Esophagus (tissue), 2 donors: ENCODE measurements at regions not wholly inside any gene's neighbourhood (a gene's known extent, or its start where the extent isn't known, plus 50 kb on each side); places are given as distances from the start of the nearest gene placed in this dataset.

Source experiments
- H3K27ac ChIP-seq, 2 donors: one replicate each; pipeline ENCODE4 v1.5.1; 2013; ENCODE audit warnings: low read depth in 2 of 2, mild to moderate bottlenecking in 2 of 2, inconsistent platforms in 1 of 2, low read length in 1 of 2, moderate library complexity in 1 of 2
- H3K27me3 ChIP-seq, 2 donors: one replicate each; pipeline ENCODE4 v1.6.1; 2013; ENCODE audit warnings: low read length in 2 of 2, control low read depth in 1 of 2, mild to moderate bottlenecking in 1 of 2; ENCODE audit not compliant: insufficient read depth in 2 of 2, control insufficient read depth in 1 of 2
- H3K36me3 ChIP-seq, 2 donors: one replicate each; pipeline ENCODE4 v1.6.1; 2013; ENCODE audit warnings: low read length in 1 of 2; ENCODE audit not compliant: control insufficient read depth in 2 of 2, insufficient read depth in 2 of 2
- H3K4me1 ChIP-seq, 2 donors: one replicate each; pipeline ENCODE4 v1.6.1; 2013; ENCODE audit warnings: low read length in 1 of 2; ENCODE audit not compliant: control insufficient read depth in 2 of 2, insufficient read depth in 2 of 2
- H3K4me3 ChIP-seq, 2 donors: one replicate each; pipeline ENCODE4 v1.5.1; 2013; ENCODE audit warnings: low read length in 2 of 2, mild to moderate bottlenecking in 2 of 2, low read depth in 1 of 2, moderate library complexity in 1 of 2
- H3K9me3 ChIP-seq, 2 donors: one replicate each; pipeline ENCODE4 v1.6.1; 2013; ENCODE audit warnings: mild to moderate bottlenecking in 2 of 2, low read depth in 1 of 2, low read length in 1 of 2, moderate library complexity in 1 of 2; ENCODE audit not compliant: control insufficient read depth in 2 of 2, insufficient read depth in 1 of 2
- WGBS, 2 donors: extraction: QIAGEN DNeasy Blood & Tissue Kit; methylation state at CpG; one replicate each; pipeline ENCODE4 v1.1.7; 2013; 5-methylcytosine and 5-hydroxymethylcytosine counted together
- donor health status: healthy with polysubstance abuse.
- donor health status: Bipolar disorder and iron deficiency.

DNA sequence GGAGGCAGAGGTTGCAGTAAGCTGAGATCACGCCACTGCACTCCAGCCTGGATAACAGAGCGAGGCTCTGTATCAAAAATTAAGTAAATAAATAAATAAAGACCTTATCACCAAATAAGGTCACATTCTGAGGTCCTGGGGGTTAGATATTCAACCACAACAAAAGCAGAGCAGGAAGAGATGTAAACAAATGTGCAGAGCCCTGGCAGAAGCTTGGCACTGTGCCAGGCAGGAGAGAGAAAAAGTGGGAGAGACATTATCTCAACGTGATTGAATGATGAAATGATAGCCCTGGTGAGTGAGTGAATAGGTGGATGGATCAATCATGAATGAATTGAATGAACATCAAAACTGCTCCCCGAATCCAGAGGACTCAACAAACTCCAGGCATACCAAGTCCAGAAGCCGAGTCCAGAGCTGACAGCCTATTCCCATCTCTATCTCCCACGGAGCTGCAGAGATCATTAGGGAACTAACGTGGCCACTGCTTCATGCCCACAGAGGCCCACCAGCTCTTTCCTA is 150.7 kb downstream of the TOMM20 start:
- H3K4me1 ChIP-seq: peaks cover 5 to 23% of the 10 kb centered on the region in 2 donors
- no peaks in the 10 kb centered on the region for H3K9me3 ChIP-seq
- 60 to 75% methylated on average over 7 of the region's 7 CpGs for WGBS, 2 donors
- H3K4me3 ChIP-seq: no peak overlapping the region
- H3K36me3 ChIP-seq: no peaks in the 10 kb centered on the region
- H3K27me3 ChIP-seq: no peaks in the 10 kb centered on the region
- H3K27ac ChIP-seq: peak overlapping the region; percentile 92 to 96

DNA sequence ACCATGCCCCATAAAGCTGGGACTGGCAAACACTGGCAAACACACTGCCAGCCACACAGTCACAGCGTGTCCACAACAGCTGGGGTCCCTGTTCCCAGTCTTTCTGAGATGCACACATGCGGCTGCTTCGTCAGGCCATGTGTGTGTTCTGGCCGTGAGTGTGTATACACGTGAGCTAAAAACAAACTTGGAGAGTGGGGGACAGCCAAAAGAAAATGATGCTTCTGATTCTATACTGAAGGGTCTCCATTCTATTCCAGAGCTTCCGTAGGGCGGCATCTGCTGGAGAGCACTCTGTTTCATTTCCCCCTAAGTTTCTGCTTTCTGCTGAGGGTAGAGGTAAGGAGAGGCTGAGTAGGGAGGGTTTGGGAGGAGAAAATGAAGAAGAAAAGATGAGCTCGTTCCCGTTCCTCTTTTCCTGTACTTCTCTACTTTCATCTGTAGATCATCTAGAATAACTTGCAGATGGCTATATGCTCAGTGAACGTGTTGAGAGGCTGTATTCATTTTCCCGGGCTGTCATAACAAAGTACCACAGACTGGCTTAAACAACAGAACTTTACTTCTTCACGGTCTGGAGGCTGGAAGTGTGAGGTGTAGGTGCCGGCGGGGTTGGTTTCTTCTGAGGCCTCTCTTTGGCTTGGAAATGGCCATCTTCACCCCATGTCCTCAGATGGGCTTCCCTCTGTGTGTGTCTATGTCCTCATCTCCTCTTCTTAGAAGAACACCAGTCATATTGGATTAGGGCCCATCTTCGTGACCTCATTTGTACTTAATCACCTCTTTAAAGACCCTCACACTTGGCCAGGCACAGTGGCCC is 151.6 kb downstream of the TOMM20 start:
- Histone ChIP-seq H3K4me1 (peaks cover 5 to 23% of the 10 kb centered on the region in 2 donors), H3K36me3 (no peaks in the 10 kb centered on the region), H3K27me3 (no peaks in the 10 kb centered on the region), H3K27ac (peak overlapping the region; percentile 22 to 36), H3K9me3 (no peaks in the 10 kb centered on the region), H3K4me3 (no peak overlapping the region)
- WGBS, 2 donors: 90 to 91% methylated on average over 15 of the region's 15 CpGs

DNA sequence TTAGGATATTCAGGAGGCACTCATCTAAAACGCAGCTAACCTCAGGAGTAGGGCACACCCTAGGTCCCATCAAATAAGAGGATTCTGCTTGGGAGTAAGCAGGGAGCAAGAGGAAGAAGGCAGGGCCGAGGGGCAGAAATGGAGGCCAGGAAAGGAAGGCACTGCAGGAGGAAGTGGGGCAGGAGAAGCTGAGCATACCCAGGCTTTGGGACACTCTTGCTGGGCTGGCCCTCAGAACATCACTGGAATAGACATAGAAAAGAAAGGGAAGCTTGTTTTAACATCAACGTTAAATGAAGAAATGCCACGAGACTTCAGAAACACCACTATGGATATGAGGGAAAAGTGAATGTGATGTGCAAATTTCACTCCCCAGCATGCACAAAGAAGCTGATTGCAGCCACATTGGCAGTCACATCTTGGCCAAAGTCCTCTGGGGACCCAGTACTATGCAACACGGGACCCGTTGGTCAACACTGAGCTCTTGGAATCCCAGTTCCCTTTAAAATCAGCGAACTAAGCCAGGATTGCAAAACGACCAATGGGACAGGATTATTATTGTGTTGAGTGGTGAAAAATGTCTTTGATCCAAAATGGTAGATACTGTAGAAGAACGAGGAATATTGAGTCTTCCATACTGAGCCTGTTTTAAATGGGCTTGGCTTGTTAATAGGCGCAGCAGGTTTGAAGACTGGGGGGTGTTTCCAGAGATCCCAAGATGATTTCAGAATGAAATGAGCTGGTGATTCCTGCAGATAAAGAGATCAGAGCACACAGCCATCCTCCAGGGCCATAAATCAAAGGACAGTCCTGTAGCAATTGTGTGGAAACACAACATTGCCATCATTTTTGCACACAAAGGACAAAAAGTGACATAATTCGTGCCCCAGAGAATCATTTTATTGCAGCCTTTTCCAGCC is 152.4 kb downstream of the TOMM20 start:
- Histone ChIP-seq H3K9me3 (no peaks in the 10 kb centered on the region), H3K4me3 (no peak overlapping the region), H3K27me3 (no peaks in the 10 kb centered on the region), H3K27ac (peak overlapping the region; percentile 22 to 33), H3K4me1 (peaks cover 5 to 19% of the 10 kb centered on the region in 2 donors), H3K36me3 (no peaks in the 10 kb centered on the region)
- 86 to 88% methylated on average over 11 of the region's 11 CpGs for WGBS, 2 donors

DNA sequence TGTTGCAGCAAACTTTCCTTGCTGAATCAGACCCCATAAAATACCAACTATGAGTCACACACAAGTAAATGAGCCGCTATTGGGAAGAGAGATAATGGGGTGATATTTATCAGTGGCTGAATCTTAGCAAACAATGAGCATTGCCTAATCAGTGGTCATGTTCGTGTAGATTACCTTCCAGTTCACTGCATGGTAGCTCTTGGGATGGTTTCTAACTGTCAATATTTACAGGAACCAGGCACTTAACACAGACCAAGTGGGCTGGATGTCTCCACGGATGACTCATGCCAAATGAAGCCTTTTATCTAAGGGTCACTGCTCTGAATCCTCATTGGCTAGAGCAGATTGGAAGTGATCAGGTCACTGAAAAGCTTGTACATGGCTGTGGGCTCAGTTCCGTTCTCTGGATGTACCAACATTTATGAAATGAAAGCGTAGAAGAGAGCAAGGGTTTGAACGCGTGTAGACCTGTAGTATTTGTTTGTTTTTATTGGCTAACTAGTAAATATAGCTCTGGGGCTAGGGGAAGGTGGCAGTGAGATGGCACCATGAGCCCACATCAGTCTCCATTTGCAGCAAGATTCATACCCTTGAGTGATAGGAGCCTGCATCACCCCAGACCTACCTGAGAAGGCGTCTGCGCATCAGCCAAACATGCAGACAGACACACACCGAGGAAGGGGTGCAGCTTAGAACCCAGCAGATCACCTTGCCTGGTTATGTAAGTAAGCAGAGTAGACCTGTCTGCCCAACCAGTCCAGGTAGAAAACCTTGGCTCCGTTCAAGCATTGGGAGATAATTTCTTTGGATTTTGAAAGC is 153.3 kb downstream of the TOMM20 start:
- WGBS, 2 donors: 79% methylated on average over 11 of the region's 11 CpGs
- H3K9me3 ChIP-seq: no peaks in the 10 kb centered on the region
- H3K27me3 ChIP-seq: no peaks in the 10 kb centered on the region
- H3K36me3 ChIP-seq: no peaks in the 10 kb centered on the region
- no peak overlapping the region for H3K4me3 ChIP-seq
- peaks cover 5 to 15% of the 10 kb centered on the region in 2 donors for H3K4me1 ChIP-seq
- peak overlapping the region; percentile 12 to 51 for H3K27ac ChIP-seq

DNA sequence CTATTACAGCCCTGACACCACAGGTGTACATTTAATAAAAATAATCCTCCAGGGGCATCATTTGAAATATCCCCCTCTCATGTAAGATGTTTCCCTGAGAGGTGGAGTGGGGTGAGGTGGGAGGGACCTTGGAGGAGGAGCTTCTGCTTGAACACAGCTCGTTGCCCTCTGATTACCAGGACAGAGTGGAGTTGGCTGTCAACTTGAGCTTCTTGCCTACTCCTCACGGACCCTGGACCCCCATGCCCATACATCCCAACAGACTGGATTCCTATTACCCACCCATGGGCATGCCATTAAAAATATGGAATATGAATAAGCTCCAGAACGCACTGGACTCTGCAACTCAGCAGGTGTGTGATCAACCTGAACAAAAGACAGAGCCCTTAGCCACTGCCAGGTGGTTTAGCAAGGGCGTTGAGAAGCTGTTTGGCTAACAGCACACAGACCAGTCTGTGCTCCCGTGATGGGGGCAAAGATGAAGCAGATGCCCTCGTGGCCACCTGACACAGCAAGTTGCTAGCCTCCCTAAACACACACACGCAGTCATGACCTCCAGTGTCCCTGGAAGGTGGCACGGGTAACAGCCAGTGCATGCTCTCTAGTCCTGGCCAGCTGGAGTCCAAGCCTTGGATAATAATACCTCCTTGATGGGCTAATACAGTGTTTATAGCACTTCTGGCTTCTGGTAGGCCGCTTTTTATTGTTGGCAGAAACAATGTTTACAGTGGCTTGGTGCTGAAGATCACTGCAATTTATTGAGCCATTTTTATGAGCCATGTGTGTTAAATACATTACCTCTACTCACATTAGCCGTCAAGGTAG is 155.0 kb downstream of the TOMM20 start:
- H3K36me3 ChIP-seq: no peaks in the 10 kb centered on the region
- 71 to 82% methylated on average over 10 of the region's 10 CpGs for WGBS, 2 donors
- H3K27ac ChIP-seq: peak overlapping the region in 1 of 2 donors; percentile 53
- no peaks in the 10 kb centered on the region for H3K27me3 ChIP-seq
- no peaks in the 10 kb centered on the region for H3K9me3 ChIP-seq
- H3K4me3 ChIP-seq: no peak overlapping the region
- H3K4me1 ChIP-seq: peaks cover 2 to 7% of the 10 kb centered on the region in 2 donors

DNA sequence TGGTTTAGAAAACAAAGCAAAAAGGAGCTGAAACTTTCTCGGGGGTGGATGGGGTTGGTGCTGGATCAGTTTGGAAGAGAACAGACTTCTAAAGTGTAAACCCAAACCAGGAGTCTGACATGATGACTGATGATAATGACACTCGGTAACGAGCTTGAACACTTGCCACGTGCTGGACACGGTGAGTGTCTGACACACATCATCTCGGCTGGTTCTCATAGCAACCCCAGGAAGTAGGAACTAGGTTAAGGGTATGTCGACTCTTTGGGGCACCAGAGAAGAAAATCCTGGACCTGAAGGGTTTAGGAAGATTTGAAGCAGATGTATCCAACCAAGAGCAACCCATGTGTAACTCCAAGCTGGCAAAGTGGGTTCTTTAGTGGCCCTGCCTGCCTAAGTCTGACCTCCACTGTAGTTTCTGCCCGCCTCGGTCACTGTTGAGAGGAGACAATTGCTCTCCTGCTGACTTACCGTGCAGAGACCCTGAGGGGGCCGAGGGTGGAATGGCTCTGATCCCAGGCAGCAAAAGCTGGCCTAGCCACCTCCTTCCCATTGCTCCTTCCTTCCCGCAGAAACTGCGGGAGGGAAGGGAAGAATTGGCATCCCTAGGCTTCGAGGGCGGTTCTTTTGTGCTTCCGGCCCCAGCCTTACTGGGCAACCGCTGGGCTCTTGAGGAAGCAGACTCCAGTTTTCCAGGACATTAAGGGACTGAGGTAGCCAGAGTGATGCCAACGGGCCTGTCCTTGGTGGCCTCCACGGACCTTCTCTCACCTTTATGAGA is 156.0 kb downstream of the TOMM20 start:
- WGBS, 2 donors: 83 to 84% methylated on average over 19 of the region's 19 CpGs
- Histone ChIP-seq H3K4me3 (no peak overlapping the region), H3K27me3 (no peaks in the 10 kb centered on the region), H3K9me3 (no peaks in the 10 kb centered on the region), H3K4me1 (peaks cover 2 to 4% of the 10 kb centered on the region in 2 donors), H3K27ac (no peak overlapping the region), H3K36me3 (no peaks in the 10 kb centered on the region)

DNA sequence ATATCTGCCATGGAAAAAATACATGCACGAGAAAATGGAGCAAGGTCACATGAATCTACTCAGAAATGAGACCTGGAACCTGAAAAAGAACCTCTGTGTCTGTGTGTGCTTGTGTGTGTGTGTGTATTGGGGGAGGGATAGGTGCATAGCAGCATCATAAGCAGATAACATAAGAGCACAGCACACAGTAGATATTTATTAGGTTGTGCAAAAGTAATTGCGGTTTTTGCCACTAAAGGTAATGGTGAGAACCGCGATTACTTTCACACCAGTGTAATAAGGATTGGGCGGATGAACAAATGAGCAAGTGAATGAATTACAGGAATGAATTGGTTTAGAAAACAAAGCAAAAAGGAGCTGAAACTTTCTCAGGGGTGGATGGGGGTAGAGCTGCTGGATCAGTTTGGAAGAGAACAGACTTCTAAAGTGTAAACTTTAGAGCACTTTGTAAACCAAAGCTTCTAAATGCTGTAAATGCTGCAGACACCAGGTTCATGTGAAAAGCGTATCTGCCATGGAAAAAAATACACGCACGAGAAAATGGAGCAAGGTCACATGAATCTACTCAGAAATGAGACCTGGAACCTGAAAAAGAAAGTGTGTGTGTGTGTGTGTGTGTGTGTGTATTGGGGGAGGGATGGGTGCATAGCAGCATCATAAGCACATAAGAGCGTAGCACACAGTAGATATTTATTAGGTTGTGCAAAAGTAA is 156.9 kb downstream of the TOMM20 start:
- H3K4me1 ChIP-seq: peaks cover 2 to 4% of the 10 kb centered on the region in 2 donors
- H3K9me3 ChIP-seq: no peaks in the 10 kb centered on the region
- no peak overlapping the region for H3K4me3 ChIP-seq
- H3K27ac ChIP-seq: peak overlapping the region; percentile 84 to 88
- no peaks in the 10 kb centered on the region for H3K36me3 ChIP-seq
- H3K27me3 ChIP-seq: no peaks in the 10 kb centered on the region
- 64 to 76% methylated on average over 9 of the region's 9 CpGs for WGBS, 2 donors
